ENCODE measurements at regions not wholly inside any gene's neighbourhood (a gene's known extent, or its start where the extent isn't known, plus 50 kb on each side); places are given as distances from the start of the nearest gene placed in this dataset.

DNA sequence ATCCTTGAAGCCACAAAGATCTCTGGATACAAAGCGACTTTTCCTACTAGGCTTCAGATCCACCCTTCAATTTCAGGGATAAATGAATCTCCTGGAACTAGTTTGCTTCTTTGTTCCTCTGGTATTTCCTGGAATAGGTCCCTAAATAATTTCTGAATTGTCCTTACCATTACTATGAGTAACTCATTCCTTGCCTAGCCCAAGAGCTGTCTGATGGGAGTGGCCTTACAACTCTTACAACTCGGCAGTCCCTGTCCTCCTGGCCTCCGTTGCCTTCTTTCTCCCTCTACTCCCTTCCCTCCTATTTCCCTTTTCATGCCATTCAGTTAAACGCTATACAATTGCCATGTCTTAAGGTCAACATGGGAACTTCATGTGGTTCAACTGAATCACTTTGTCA, 98.2 kb upstream of the FHL2 start:
- no peaks in the 10 kb centered on the region for H3K36me3 ChIP-seq (ENCODE audit: control insufficient read depth, insufficient read depth, low read length)
- H2AFZ ChIP-seq (ENCODE audit: low read length) = no peak overlapping the region
- no peak overlapping the region for H3K4me2 ChIP-seq (ENCODE audit: extremely low read depth, insufficient read depth, low read length)
- no peak for TF ChIP-seq EZH2 (IDR thresholded peaks at IDR 0.05; ENCODE audit: low read length, missing control alignments)
- TF ChIP-seq, protein P1, sequence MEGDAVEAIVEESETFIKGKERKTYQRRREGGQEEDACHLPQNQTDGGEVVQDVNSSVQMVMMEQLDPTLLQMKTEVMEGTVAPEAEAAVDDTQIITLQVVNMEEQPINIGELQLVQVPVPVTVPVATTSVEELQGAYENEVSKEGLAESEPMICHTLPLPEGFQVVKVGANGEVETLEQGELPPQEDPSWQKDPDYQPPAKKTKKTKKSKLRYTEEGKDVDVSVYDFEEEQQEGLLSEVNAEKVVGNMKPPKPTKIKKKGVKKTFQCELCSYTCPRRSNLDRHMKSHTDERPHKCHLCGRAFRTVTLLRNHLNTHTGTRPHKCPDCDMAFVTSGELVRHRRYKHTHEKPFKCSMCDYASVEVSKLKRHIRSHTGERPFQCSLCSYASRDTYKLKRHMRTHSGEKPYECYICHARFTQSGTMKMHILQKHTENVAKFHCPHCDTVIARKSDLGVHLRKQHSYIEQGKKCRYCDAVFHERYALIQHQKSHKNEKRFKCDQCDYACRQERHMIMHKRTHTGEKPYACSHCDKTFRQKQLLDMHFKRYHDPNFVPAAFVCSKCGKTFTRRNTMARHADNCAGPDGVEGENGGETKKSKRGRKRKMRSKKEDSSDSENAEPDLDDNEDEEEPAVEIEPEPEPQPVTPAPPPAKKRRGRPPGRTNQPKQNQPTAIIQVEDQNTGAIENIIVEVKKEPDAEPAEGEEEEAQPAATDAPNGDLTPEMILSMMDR (conservative IDR thresholded peaks at IDR 0.05 in 1 of 2, IDR thresholded peaks at IDR 0.05 in 1 of 2; ENCODE audit: low read depth in 1 of 2, low read length in 2 of 2) = no peak
- H3K27ac ChIP-seq (ENCODE audit: insufficient read depth, low read length) = no peak overlapping the region
- no peaks in the 10 kb centered on the region for H3K9me3 ChIP-seq (ENCODE audit: control insufficient read depth, insufficient read depth, low read depth, low read length)
- H4K20me1 ChIP-seq (ENCODE audit: control insufficient read depth, extremely low read depth, insufficient read depth, low read length) = no peaks in the 10 kb centered on the region
- H3K4me1 ChIP-seq (ENCODE audit: control insufficient read depth, extremely low read depth, insufficient read depth, low read length) = no peaks in the 10 kb centered on the region
- H3K79me2 ChIP-seq (ENCODE audit: control insufficient read depth, insufficient read depth, low read length) = no peaks in the 10 kb centered on the region
- DNase-seq (ENCODE audit: low read depth in 2 of 2) = peak in 1 of 2 donors; percentile 39
- no peak overlapping the region for H3K9ac ChIP-seq (ENCODE audit: insufficient read depth, low read length)
- H3K4me3 ChIP-seq (replicated peaks in 1 of 4; ENCODE audit: control extremely low read depth in 1 of 4, insufficient read depth in 1 of 4, low read depth in 3 of 4, low read length in 4 of 4) = no peak overlapping the region
- H3K27me3 ChIP-seq (ENCODE audit: control insufficient read depth, insufficient read depth, low read length) = peaks cover 18% of the 10 kb centered on the region

DNA sequence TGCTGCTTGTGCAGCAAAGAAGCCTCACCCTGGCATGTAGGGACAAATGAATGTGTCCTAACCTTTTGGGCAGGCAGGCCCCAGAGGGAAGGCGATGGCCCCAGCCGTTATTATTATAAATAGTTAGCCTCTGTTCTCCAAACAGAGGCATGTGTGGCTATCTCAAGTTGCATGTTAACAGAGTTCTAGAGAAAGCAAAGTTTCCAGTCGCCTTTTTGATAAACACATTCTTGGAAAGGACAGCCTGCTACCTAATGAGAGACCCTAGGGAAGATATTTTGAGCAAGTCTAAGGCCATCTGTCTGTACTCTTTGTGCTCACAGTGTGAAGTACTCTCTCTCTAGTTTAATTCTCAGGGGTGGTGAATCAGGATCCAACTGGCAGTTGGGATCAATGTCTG, 97.4 kb upstream of the FHL2 start:
- TF ChIP-seq, protein P1 (conservative IDR thresholded peaks at IDR 0.05 in 1 of 2, IDR thresholded peaks at IDR 0.05 in 1 of 2; ENCODE audit: low read depth in 1 of 2, low read length in 2 of 2) = no peak
- TF ChIP-seq EZH2 (IDR thresholded peaks at IDR 0.05; ENCODE audit: low read length, missing control alignments) = no peak
- no peak overlapping the region for H3K4me3 ChIP-seq (replicated peaks in 1 of 4; ENCODE audit: control extremely low read depth in 1 of 4, insufficient read depth in 1 of 4, low read depth in 3 of 4, low read length in 4 of 4)
- H3K79me2 ChIP-seq (ENCODE audit: control insufficient read depth, insufficient read depth, low read length) = no peaks in the 10 kb centered on the region
- H3K9ac ChIP-seq (ENCODE audit: insufficient read depth, low read length) = no peak overlapping the region
- H4K20me1 ChIP-seq (ENCODE audit: control insufficient read depth, extremely low read depth, insufficient read depth, low read length) = no peaks in the 10 kb centered on the region
- no peak overlapping the region for H3K4me2 ChIP-seq (ENCODE audit: extremely low read depth, insufficient read depth, low read length)
- H3K27ac ChIP-seq (ENCODE audit: insufficient read depth, low read length) = no peak overlapping the region
- no peak for DNase-seq (ENCODE audit: low read depth in 2 of 2)
- peaks cover 18% of the 10 kb centered on the region for H3K27me3 ChIP-seq (ENCODE audit: control insufficient read depth, insufficient read depth, low read length)
- H2AFZ ChIP-seq (ENCODE audit: low read length) = no peak overlapping the region
- H3K9me3 ChIP-seq (ENCODE audit: control insufficient read depth, insufficient read depth, low read depth, low read length) = no peaks in the 10 kb centered on the region
- no peaks in the 10 kb centered on the region for H3K36me3 ChIP-seq (ENCODE audit: control insufficient read depth, insufficient read depth, low read length)
- H3K4me1 ChIP-seq (ENCODE audit: control insufficient read depth, extremely low read depth, insufficient read depth, low read length) = no peaks in the 10 kb centered on the region

DNA sequence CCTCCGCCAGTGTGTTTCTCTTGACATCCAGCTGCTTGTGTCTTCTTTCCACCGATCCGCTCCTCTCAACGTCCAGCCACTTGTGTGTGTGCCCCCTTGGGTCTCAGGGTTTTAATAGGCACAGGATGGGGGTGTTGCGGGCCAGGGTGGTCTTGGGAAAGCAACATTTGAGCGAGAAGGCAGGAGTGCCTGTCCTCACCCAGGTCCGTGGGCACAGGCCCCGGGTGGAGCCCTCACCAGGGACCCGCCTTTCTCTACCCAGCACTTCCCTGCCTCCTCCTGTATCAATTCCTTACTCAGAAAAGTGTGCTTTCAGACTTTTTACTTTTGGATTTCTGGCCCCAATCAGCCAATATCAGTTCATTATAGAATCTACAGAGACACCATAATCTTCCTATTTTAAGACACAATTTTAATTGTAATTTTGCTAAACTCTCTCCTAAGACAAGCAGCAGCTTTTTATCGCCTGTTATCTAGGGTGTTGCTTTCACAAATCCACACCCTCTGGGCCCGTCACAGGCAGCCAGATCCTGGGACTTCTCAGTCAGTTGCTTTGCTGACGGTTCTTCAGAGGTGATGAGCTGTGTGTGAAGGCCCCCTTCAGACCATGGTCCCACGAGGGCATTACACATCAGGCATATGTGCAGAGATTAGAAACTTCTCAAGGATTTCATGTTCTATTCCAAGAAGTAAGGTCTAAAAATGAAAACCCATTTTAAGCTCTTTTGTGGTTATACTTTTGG, 96.0 kb upstream of the FHL2 start:
- no peak for DNase-seq (ENCODE audit: low read depth in 2 of 2)
- Histone ChIP-seq H2AFZ (ENCODE audit: low read length) (no peak overlapping the region), H3K4me3 (replicated peaks in 1 of 4; ENCODE audit: control extremely low read depth in 1 of 4, insufficient read depth in 1 of 4, low read depth in 3 of 4, low read length in 4 of 4) (no peak overlapping the region), H4K20me1 (ENCODE audit: control insufficient read depth, extremely low read depth, insufficient read depth, low read length) (no peaks in the 10 kb centered on the region), H3K27ac (ENCODE audit: insufficient read depth, low read length) (no peak overlapping the region), H3K79me2 (ENCODE audit: control insufficient read depth, insufficient read depth, low read length) (no peaks in the 10 kb centered on the region), H3K36me3 (ENCODE audit: control insufficient read depth, insufficient read depth, low read length) (no peaks in the 10 kb centered on the region), H3K4me1 (ENCODE audit: control insufficient read depth, extremely low read depth, insufficient read depth, low read length) (no peaks in the 10 kb centered on the region), H3K9me3 (ENCODE audit: control insufficient read depth, insufficient read depth, low read depth, low read length) (no peaks in the 10 kb centered on the region), H3K27me3 (ENCODE audit: control insufficient read depth, insufficient read depth, low read length) (peaks cover 23% of the 10 kb centered on the region), H3K9ac (ENCODE audit: insufficient read depth, low read length) (no peak overlapping the region), H3K4me2 (ENCODE audit: extremely low read depth, insufficient read depth, low read length) (no peak overlapping the region)
- no peak for TF ChIP-seq EZH2 (IDR thresholded peaks at IDR 0.05; ENCODE audit: low read length, missing control alignments)
- TF ChIP-seq, protein P1 (conservative IDR thresholded peaks at IDR 0.05 in 1 of 2, IDR thresholded peaks at IDR 0.05 in 1 of 2; ENCODE audit: low read depth in 1 of 2, low read length in 2 of 2) = no peak
